Stomach (tissue), 4 donors: ENCODE measurements at regions not wholly inside any gene's neighbourhood (a gene's known extent, or its start where the extent isn't known, plus 50 kb on each side); places are given as distances from the start of the nearest gene placed in this dataset.

ENCODE experiments used
- CTCF ChIP-seq, 7 experiments: fragments of 450-650 bp in 4 of 7; fragments of 200-600 bp in 3 of 7; sonication (generic) in 3 of 7; IDR thresholded peaks; one replicate each; pipeline ENCODE4 v1.5.1; 2016 to 2019; ENCODE audit warnings: antibody characterized with exemption in 7 of 7, control low read depth in 2 of 7, mild to moderate bottlenecking in 1 of 7
- POLR2A ChIP-seq, 4 donors: fragments of 450-650 bp; IDR thresholded peaks; one replicate each; pipeline ENCODE4 v1.6.1; 2016; ENCODE audit warnings: antibody characterized with exemption in 4 of 4, control low read depth in 2 of 4, mild to moderate bottlenecking in 1 of 4, moderate library complexity in 1 of 4

DNA sequence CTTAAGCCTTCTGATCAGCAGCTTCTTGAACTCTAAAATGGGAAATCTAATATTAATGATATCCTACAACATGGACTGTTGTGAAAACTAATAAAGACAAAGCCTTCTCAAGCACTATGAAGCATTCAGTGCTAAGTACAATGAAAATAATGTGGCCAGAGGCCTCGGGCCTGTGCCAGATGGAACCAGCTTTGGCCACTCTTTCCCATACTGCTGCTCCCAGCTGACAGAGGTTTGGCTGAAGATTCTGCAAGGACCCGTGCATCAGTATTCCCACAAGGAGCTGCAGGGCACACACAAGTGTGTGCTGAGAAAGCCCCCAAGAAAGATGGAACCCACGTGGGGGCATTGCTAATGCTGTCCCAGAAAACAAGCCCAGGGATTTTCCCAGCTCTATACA, 60.5 kb upstream of the RPL34 start:
- no peak for TF ChIP-seq CTCF (IDR thresholded peaks at IDR 0.05)
- TF ChIP-seq POLR2A (IDR thresholded peaks at IDR 0.05), result no peak
